T-helper 1 cell treated with Interleukin-12 subunit alpha and Interleukin-12 subunit beta and Interleukin-4 antibody, amounts not matched to agents 30 μg/mL and 1 μg/mL, for 36 hours (primary cell): ENCODE measurements at regions not wholly inside any gene's neighbourhood (a gene's known extent, or its start where the extent isn't known, plus 50 kb on each side); places are given as distances from the start of the nearest gene placed in this dataset.

Source experiments
- H3K27ac Mint-ChIP-seq: one replicate; pipeline ENCODE4 v1.8.0; 2021; ENCODE audit warnings: mild to moderate bottlenecking, mixed read lengths
- H3K27me3 Mint-ChIP-seq: one replicate; pipeline ENCODE4 v1.8.0; 2021; ENCODE audit warnings: low read depth, mixed read lengths
- H3K36me3 Mint-ChIP-seq: one replicate; pipeline ENCODE4 v1.8.0; 2021; ENCODE audit warnings: low read depth, mixed read lengths
- H3K4me1 Mint-ChIP-seq: one replicate; pipeline ENCODE4 v1.8.0; 2021; ENCODE audit warnings: low read depth, mixed read lengths
- H3K4me3 Mint-ChIP-seq: one replicate; pipeline ENCODE4 v1.8.0; 2021; ENCODE audit warnings: mild to moderate bottlenecking, moderate library complexity, mixed read lengths
- H3K9me3 Mint-ChIP-seq: one replicate; pipeline ENCODE4 v1.8.0; 2021; ENCODE audit warnings: mixed read lengths

GRCh38 chr20:60107621-60108390 lies 149.6 kb downstream of the CDH26 start:
- no peaks in the 10 kb centered on the region for H3K27me3 Mint-ChIP-seq
- no peaks in the 10 kb centered on the region for H3K9me3 Mint-ChIP-seq
- no peaks in the 10 kb centered on the region for H3K4me1 Mint-ChIP-seq
- no peak overlapping the region for H3K27ac Mint-ChIP-seq
- H3K4me3 Mint-ChIP-seq = no peak overlapping the region
- no peaks in the 10 kb centered on the region for H3K36me3 Mint-ChIP-seq

GRCh38 chr20:60108397-60108796 lies 150.2 kb downstream of the CDH26 start:
- Mint-ChIP-seq H3K36me3 (no peaks in the 10 kb centered on the region), H3K4me1 (no peaks in the 10 kb centered on the region), H3K27me3 (no peaks in the 10 kb centered on the region), H3K9me3 (no peaks in the 10 kb centered on the region), H3K27ac (no peak overlapping the region), H3K4me3 (no peak overlapping the region)

- Mint-ChIP-seq H3K4me1 (no peaks in the 10 kb centered on the region), H3K36me3 (no peaks in the 10 kb centered on the region), H3K27me3 (peaks cover 11% of the 10 kb centered on the region), H3K9me3 (no peaks in the 10 kb centered on the region), H3K27ac (no peak overlapping the region), H3K4me3 (no peak overlapping the region)
These were observed 155.0 kb downstream of the CDH26 start for GRCh38 chr20:60113024-60113724.

GRCh38 chr20:60113771-60114170 lies 155.5 kb downstream of the CDH26 start:
- Mint-ChIP-seq H3K27ac (no peak overlapping the region), H3K9me3 (no peaks in the 10 kb centered on the region), H3K4me3 (no peak overlapping the region), H3K36me3 (no peaks in the 10 kb centered on the region), H3K27me3 (peaks cover 16% of the 10 kb centered on the region), H3K4me1 (no peaks in the 10 kb centered on the region)

- Mint-ChIP-seq H3K27me3 (peaks cover 18% of the 10 kb centered on the region), H3K27ac (no peak overlapping the region), H3K4me1 (no peaks in the 10 kb centered on the region), H3K36me3 (no peaks in the 10 kb centered on the region), H3K9me3 (no peaks in the 10 kb centered on the region), H3K4me3 (no peak overlapping the region)
These were observed 157.2 kb downstream of the CDH26 start for GRCh38 chr20:60115451-60115850.

GRCh38 chr20:60116128-60116909 lies 158.1 kb downstream of the CDH26 start:
- Mint-ChIP-seq H3K27ac (no peak overlapping the region), H3K9me3 (no peaks in the 10 kb centered on the region), H3K27me3 (peaks cover 18% of the 10 kb centered on the region), H3K4me3 (no peak overlapping the region), H3K36me3 (no peaks in the 10 kb centered on the region), H3K4me1 (no peaks in the 10 kb centered on the region)

- no peak overlapping the region for H3K4me3 Mint-ChIP-seq
- H3K27ac Mint-ChIP-seq = no peak overlapping the region
- peaks cover 18% of the 10 kb centered on the region for H3K27me3 Mint-ChIP-seq
- H3K9me3 Mint-ChIP-seq = no peaks in the 10 kb centered on the region
- H3K36me3 Mint-ChIP-seq = no peaks in the 10 kb centered on the region
- no peaks in the 10 kb centered on the region for H3K4me1 Mint-ChIP-seq
These were observed 158.8 kb downstream of the CDH26 start for GRCh38 chr20:60117065-60117464.

GRCh38 chr20:60121903-60122302 lies 163.7 kb downstream of the CDH26 start:
- Mint-ChIP-seq H3K27me3 (peaks cover 18% of the 10 kb centered on the region), H3K4me3 (no peak overlapping the region), H3K27ac (no peak overlapping the region), H3K4me1 (no peaks in the 10 kb centered on the region), H3K9me3 (no peaks in the 10 kb centered on the region), H3K36me3 (no peaks in the 10 kb centered on the region)

GRCh38 chr20:60122671-60123070 lies 164.4 kb downstream of the CDH26 start:
- Mint-ChIP-seq H3K27me3 (peaks cover 10% of the 10 kb centered on the region), H3K36me3 (no peaks in the 10 kb centered on the region), H3K27ac (no peak overlapping the region), H3K9me3 (no peaks in the 10 kb centered on the region), H3K4me3 (no peak overlapping the region), H3K4me1 (no peaks in the 10 kb centered on the region)

- no peak overlapping the region for H3K4me3 Mint-ChIP-seq
- H3K27ac Mint-ChIP-seq = no peak overlapping the region
- no peaks in the 10 kb centered on the region for H3K4me1 Mint-ChIP-seq
- no peaks in the 10 kb centered on the region for H3K36me3 Mint-ChIP-seq
- no peaks in the 10 kb centered on the region for H3K9me3 Mint-ChIP-seq
- peaks cover 7% of the 10 kb centered on the region for H3K27me3 Mint-ChIP-seq
These were observed 164.9 kb downstream of the CDH26 start for GRCh38 chr20:60123096-60123495.

- no peaks in the 10 kb centered on the region for H3K9me3 Mint-ChIP-seq
- no peak overlapping the region for H3K27ac Mint-ChIP-seq
- H3K4me3 Mint-ChIP-seq = no peak overlapping the region
- H3K4me1 Mint-ChIP-seq = no peaks in the 10 kb centered on the region
- peaks cover 3% of the 10 kb centered on the region for H3K27me3 Mint-ChIP-seq
- H3K36me3 Mint-ChIP-seq = no peaks in the 10 kb centered on the region
These were observed 165.4 kb downstream of the CDH26 start for GRCh38 chr20:60123652-60124051.

- no peaks in the 10 kb centered on the region for H3K4me1 Mint-ChIP-seq
- H3K27me3 Mint-ChIP-seq = no peaks in the 10 kb centered on the region
- H3K9me3 Mint-ChIP-seq = no peaks in the 10 kb centered on the region
- no peak overlapping the region for H3K27ac Mint-ChIP-seq
- no peak overlapping the region for H3K4me3 Mint-ChIP-seq
- no peaks in the 10 kb centered on the region for H3K36me3 Mint-ChIP-seq
These were observed 166.7 kb downstream of the CDH26 start for GRCh38 chr20:60124776-60125381.

- no peaks in the 10 kb centered on the region for H3K36me3 Mint-ChIP-seq
- H3K27ac Mint-ChIP-seq = no peak overlapping the region
- no peak overlapping the region for H3K4me3 Mint-ChIP-seq
- H3K9me3 Mint-ChIP-seq = no peaks in the 10 kb centered on the region
- no peaks in the 10 kb centered on the region for H3K4me1 Mint-ChIP-seq
- no peaks in the 10 kb centered on the region for H3K27me3 Mint-ChIP-seq
These were observed 167.3 kb downstream of the CDH26 start for GRCh38 chr20:60125513-60125912.

- H3K4me1 Mint-ChIP-seq = peaks cover 5% of the 10 kb centered on the region
- H3K27ac Mint-ChIP-seq = no peak overlapping the region
- no peak overlapping the region for H3K4me3 Mint-ChIP-seq
- no peaks in the 10 kb centered on the region for H3K27me3 Mint-ChIP-seq
- H3K36me3 Mint-ChIP-seq = no peaks in the 10 kb centered on the region
- H3K9me3 Mint-ChIP-seq = no peaks in the 10 kb centered on the region
These were observed 168.8 kb downstream of the CDH26 start for GRCh38 chr20:60126975-60127374.
